ENCODE measurements at regions not wholly inside any gene's neighbourhood (a gene's known extent, or its start where the extent isn't known, plus 50 kb on each side); places are given as distances from the start of the nearest gene placed in this dataset.
"Not testable (repeated sequence)": the region's sequence is repeated elsewhere in the genome, so short reads cannot be mapped to it uniquely, and the experiment has no call there.

GRCh38 chr4:60565558-60565957, 634.6 kb upstream of the ADGRL3 start:
- no peak for DNase-seq

- DNase-seq, result no peak
Measured at GRCh38 chr4:60575336-60575735, 624.8 kb upstream of the ADGRL3 start.

- no peak for DNase-seq
Measured at GRCh38 chr4:60579335-60579734, 620.8 kb upstream of the ADGRL3 start.

- no peak for DNase-seq
Measured at GRCh38 chr4:60581919-60582536, 618.1 kb upstream of the ADGRL3 start.

- no peak for DNase-seq
Measured at GRCh38 chr4:60588556-60588955, 611.6 kb upstream of the ADGRL3 start.

- DNase-seq, result no peak
Measured at GRCh38 chr4:60589425-60589824, 610.7 kb upstream of the ADGRL3 start.

- DNase-seq, result no peak
Measured at GRCh38 chr4:60590116-60590515, 610.0 kb upstream of the ADGRL3 start.

GRCh38 chr4:60605646-60606354, 594.3 kb upstream of the ADGRL3 start:
- no peak for DNase-seq

GRCh38 chr4:60611762-60612496, 588.2 kb upstream of the ADGRL3 start:
- no peak for DNase-seq

GRCh38 chr4:60617731-60618130, 582.4 kb upstream of the ADGRL3 start:
- no peak for DNase-seq

GRCh38 chr4:60619531-60620305, 580.4 kb upstream of the ADGRL3 start:
- no peak for DNase-seq

- no peak for DNase-seq
Measured at GRCh38 chr4:60637976-60638375, 562.1 kb upstream of the ADGRL3 start.

- DNase-seq, result no peak
Measured at GRCh38 chr4:60648774-60649173, 551.4 kb upstream of the ADGRL3 start.

GRCh38 chr4:60652933-60653332, 547.2 kb upstream of the ADGRL3 start:
- no peak for DNase-seq

GRCh38 chr4:60655356-60655755, 544.8 kb upstream of the ADGRL3 start:
- DNase-seq, result no peak

GRCh38 chr4:60656171-60656570, 544.0 kb upstream of the ADGRL3 start:
- no peak for DNase-seq

GRCh38 chr4:60657041-60657440, 543.1 kb upstream of the ADGRL3 start:
- no peak for DNase-seq

- DNase-seq, result no peak
Measured at GRCh38 chr4:60657807-60658206, 542.3 kb upstream of the ADGRL3 start.

- DNase-seq, result no peak
Measured at GRCh38 chr4:60663769-60664168, 536.4 kb upstream of the ADGRL3 start.

- DNase-seq, result no peak
Measured at GRCh38 chr4:60682901-60683300, 517.2 kb upstream of the ADGRL3 start.

- no peak for DNase-seq
Measured at GRCh38 chr4:60683357-60683756, 516.8 kb upstream of the ADGRL3 start.

- DNase-seq, result no peak
Measured at GRCh38 chr4:60683973-60684372, 516.2 kb upstream of the ADGRL3 start.

- not testable (repeated sequence) for DNase-seq
Measured at GRCh38 chr4:60696062-60696461, 504.1 kb upstream of the ADGRL3 start.
